RWPE1 (cell line): ENCODE measurements at regions not wholly inside any gene's neighbourhood (a gene's known extent, or its start where the extent isn't known, plus 50 kb on each side); places are given as distances from the start of the nearest gene placed in this dataset.

Source experiments
- CTCF ChIA-PET: fragments of 350-600 bp; sonication (Branson Sonifier 250); formaldehyde crosslinking; extraction: SDS; loops from one replicate; lab custom pipeline; 2021; lab: Yijun Ruan, JAX
- POLR2A ChIA-PET: fragments of 400-600 bp; formaldehyde crosslinking; extraction: SDS; loops from one replicate; lab custom pipeline; 2020; ENCODE audit warnings: antibody characterized with exemption; ENCODE audit not compliant: low non-redundant PET; lab: Yijun Ruan, JAX
- DNase-seq: peaks from one replicate; pipeline ENCODE4 v3.0.0; 2012; ENCODE audit warnings: low spot score
- H3K27ac ChIP-seq: fragments of 450-650 bp; 2 replicates; pipeline ENCODE4 v1.5.1; 2017
- TF ChIP-seq, protein P1 (sequence below): fragments of 450-650 bp; conservative IDR thresholded peaks from 2 replicates; pipeline ENCODE4 v1.5.1; 2017; ENCODE audit warnings: low read depth, mild to moderate bottlenecking

DNA sequence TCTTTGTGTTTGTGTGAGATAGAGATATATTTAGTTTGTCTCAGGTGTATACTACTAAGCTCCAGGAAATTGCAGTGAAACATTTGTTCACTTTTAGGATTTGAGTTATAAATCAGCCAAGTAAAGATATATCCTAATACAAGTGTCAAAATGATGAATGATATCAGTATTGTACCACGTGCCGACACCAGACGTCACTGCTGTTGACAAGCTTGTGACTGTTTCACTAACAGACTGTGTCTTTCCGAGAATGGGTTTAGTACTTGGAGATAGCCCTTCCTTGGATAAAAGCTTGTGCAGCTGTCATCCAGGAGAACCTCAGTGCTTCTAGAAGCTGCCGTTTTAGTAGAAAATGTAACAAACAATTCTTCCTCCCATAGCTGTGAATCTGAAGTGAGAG, 343.3 kb downstream of the FBXO8 start:
- H3K27ac ChIP-seq: no peak overlapping the region
- TF ChIP-seq, protein P1, sequence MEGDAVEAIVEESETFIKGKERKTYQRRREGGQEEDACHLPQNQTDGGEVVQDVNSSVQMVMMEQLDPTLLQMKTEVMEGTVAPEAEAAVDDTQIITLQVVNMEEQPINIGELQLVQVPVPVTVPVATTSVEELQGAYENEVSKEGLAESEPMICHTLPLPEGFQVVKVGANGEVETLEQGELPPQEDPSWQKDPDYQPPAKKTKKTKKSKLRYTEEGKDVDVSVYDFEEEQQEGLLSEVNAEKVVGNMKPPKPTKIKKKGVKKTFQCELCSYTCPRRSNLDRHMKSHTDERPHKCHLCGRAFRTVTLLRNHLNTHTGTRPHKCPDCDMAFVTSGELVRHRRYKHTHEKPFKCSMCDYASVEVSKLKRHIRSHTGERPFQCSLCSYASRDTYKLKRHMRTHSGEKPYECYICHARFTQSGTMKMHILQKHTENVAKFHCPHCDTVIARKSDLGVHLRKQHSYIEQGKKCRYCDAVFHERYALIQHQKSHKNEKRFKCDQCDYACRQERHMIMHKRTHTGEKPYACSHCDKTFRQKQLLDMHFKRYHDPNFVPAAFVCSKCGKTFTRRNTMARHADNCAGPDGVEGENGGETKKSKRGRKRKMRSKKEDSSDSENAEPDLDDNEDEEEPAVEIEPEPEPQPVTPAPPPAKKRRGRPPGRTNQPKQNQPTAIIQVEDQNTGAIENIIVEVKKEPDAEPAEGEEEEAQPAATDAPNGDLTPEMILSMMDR: no peak
- ChIA-PET POLR2A (no interaction called here), CTCF (interaction anchor here (0.7 kb wide), 1 partner anchor 415 kb away, joined by 3 read pairs; no protein-coding TSS in a partner anchor)
- no peak for DNase-seq

DNA sequence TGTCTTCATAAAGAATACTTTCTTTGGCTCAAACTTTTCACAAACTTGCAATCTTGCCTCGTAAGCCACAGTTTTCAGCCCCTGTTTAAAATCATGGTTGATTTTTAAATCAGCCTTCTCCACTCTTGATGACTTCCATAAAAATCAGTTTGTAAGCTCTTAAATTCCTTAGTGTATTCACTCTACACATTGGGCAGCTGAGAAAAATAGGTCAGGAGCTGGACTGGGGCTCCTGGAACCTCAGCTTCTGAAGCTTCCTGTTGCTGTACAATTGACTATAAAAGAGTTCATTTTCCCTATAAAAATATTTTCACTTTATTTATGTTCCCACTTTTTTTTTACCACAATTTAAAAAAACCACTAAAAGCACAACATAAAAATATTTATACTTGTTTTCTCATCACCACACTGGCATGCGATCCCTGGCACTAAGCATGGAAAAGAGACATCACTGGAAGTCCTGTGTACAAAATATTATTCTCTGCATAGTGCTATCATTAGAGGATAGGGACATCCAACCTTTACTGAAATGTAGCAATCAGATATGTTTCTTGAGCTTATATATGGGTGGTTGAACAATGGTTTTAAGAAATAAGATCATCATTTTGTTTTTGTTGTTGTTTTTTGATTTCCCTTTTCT, 345.7 kb downstream of the FBXO8 start:
- ChIA-PET POLR2A (no interaction called here), CTCF (interaction anchor here (0.7 kb wide), 1 partner anchor 182 kb away, joined by 3 read pairs; no protein-coding TSS in a partner anchor)
- TF ChIP-seq, protein P1: no peak
- DNase-seq: no peak
- no peak overlapping the region for H3K27ac ChIP-seq

DNA sequence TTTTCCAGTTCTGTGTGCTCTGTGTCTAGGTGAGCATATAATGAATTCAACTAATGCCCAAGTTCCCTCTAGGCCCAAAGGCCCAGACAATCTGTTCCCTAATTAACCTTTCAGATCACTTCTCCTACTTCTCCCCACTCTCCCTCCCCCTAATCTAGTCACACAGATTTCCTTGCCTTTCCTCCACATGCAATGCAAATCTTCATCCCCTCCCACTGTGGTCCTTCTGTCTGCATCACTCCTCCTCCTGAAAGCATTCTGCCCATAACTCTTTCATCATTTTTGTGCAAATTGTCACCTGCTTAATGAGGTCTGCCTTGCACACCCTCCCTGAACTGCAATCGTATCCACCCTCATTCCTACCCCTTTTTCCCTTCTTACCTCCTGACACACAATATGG, 346.6 kb downstream of the FBXO8 start:
- H3K27ac ChIP-seq: no peak overlapping the region
- ChIA-PET POLR2A (no interaction called here), CTCF (interaction anchor here (0.7 kb wide), 1 partner anchor 183 kb away, joined by 3 read pairs; no protein-coding TSS in a partner anchor)
- TF ChIP-seq, protein P1: no peak
- DNase-seq: no peak

DNA sequence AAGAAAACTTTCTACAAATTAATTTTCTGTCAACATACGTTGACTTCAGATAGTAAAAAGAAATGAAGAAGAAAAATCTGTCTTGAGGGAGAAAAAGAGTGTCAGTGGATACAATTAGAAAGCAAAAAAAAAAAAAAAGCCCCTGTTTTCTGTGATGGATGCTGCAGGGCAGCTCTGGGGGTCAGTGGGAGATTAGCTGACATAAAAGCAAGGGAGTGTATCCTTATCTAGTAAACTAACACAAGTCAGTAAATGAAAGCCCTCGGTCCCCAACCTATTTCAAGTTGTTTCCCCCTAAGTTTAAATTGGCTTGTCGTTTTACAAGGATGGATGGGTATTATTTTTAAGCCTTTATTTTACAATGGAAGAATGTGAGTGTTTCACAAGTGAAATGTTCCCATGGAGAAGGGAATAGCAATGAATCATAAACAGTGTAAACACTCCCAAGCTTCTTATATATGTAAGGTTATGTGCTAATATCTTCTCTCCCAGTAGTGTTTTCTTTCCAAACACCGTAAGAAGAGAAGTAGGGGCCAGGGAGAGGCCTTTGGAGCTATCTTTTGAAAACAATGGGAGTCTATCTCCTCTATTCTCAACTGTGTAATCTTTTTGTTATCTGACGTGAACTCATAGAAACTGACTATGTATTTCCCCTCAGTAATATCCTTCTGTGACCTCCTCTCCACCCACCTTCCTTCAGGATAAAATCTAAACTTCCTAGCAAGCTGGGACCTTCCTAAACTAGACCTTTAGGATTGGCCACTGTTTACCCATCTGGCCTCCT, 347.7 kb downstream of the FBXO8 start:
- ChIA-PET CTCF (no interaction called here), POLR2A (no interaction called here)
- TF ChIP-seq, protein P1: no peak
- no peak overlapping the region for H3K27ac ChIP-seq
- no peak for DNase-seq

DNA sequence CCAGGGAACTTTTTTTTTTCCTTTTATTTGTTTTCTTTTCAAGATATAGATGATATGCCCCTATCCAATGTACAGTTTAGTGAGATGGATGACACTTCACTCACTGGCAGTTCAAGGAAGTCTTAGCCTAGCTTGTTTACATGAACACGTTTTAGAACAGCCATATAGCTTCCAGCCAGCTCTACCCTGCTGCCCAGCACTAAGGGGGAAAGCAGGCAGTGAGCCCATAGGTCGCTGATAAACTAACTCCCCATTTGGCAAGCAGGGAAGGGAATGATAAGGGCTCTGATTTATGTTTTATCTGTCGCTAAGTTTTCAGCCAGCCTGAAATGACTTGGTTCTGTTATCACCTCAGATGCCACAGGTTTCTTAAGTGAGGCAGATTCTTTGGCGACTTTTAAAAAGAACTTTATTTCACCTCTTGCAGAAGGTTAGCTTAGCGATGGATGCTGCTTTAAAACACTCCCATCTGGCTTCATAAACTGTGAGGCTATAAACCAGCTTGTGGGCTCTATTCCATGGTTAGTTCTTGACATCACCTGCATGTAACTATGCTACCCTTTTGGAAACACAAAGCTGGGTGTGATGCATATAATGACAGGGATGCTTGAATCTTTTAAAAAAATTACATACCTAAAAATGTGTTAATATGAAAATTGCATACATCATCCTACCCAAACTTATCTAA, 348.4 kb downstream of the FBXO8 start:
- no peak for DNase-seq
- POLR2A ChIA-PET: no interaction called here
- TF ChIP-seq, protein P1: no peak
- no peak overlapping the region for H3K27ac ChIP-seq
- CTCF ChIA-PET: no interaction called here

DNA sequence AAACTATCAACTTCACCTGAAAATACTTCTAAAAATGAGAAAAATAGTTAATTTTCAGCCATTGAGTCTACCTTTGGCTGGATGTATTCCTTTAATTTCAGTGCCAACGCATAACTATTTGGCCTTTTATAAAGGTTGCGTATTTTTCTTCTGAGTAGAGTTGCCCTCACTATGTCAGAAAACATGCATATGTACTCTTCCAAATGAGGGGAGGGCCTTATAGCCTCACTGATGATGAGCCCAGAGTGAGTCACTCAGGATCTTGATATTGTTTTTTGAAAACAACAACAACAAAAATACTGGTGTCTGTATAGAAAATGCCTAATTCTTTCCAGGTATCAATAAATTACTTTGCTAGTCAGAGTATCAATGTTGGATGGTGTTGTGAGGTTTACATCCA, 349.3 kb downstream of the FBXO8 start:
- TF ChIP-seq, protein P1: no peak
- DNase-seq: peak; percentile 32
- CTCF ChIA-PET: no interaction called here
- POLR2A ChIA-PET: no interaction called here
- H3K27ac ChIP-seq: no peak overlapping the region
